GM12864 (cell line): ENCODE measurements at regions not wholly inside any gene's neighbourhood (a gene's known extent, or its start where the extent isn't known, plus 50 kb on each side); places are given as distances from the start of the nearest gene placed in this dataset.

Experiments used
- DNase-seq: peaks from one replicate; pipeline ENCODE4 v3.0.0-alpha.2; 2011; ENCODE audit warnings: low read depth
- H3K4me3 ChIP-seq: 2 replicates; pipeline ENCODE4 v1.5.1; 2011; ENCODE audit warnings: mild to moderate bottlenecking, low read depth, low read length, control low read depth
- CTCF ChIP-seq: IDR thresholded peaks from 2 replicates; pipeline ENCODE4 v1.5.1; 2011; ENCODE audit warnings: low read depth, mild to moderate bottlenecking, moderate library complexity, low read length, control low read depth, inconsistent platforms; ENCODE audit errors: missing control alignments

GRCh38 chr21:30958741-30959140 is 77.4 kb upstream of the KRTAP11-1 start:
- DNase-seq = no peak
- TF ChIP-seq CTCF = no peak
- H3K4me3 ChIP-seq = no peak overlapping the region

GRCh38 chr21:30957010-30957409 is 75.6 kb upstream of the KRTAP11-1 start:
- TF ChIP-seq CTCF = no peak
- no peak for DNase-seq
- H3K4me3 ChIP-seq = no peak overlapping the region

GRCh38 chr21:30953605-30954004 is 72.2 kb upstream of the KRTAP11-1 start:
- DNase-seq = no peak
- TF ChIP-seq CTCF = no peak
- H3K4me3 ChIP-seq = no peak overlapping the region

GRCh38 chr21:30947141-30947540 is 65.8 kb upstream of the KRTAP11-1 start:
- TF ChIP-seq CTCF = no peak

DNA sequence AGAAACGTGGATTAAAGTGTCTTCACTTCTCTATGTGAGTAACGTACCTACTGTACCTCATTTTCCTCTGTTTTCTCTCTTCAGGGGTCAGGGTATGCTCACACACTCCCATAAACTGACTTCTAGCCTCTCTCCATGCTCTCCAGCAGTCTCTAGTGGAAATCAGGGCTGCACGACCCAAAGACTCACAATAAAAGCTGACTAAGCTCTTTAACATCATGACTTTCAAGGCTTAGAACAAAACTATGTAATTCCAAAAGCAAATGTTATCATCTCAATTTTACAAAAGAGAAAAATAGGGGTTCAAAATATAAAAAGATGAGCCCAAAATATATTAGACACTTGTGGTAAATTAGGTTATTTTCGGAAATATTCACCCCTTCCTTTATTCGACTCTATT is 62.5 kb upstream of the KRTAP11-1 start:
- TF ChIP-seq CTCF = no peak
- DNase-seq = no peak

More at GRCh38 chr21:30947141-30947540, 65.8 kb upstream of the KRTAP11-1 start:
- no peak for DNase-seq
- H3K4me3 ChIP-seq = no peak overlapping the region

DNA sequence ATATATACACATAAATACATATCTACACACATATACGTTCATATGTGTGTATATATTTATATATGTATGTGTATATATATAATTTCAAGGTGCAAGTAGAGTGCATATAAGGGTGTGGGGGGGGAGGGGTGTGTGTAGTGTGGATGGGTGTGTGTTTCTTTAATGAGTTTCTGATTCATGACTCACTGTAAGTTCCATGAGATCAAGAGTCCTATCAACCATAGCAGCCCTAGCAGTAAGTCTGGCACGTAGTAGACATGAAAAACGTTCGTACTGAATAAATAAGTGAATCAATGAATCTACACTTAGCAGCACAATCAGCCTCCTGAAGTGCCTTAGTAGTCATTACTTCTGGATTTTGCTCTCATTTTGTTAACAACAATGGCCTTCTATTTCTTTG is 61.9 kb upstream of the KRTAP11-1 start:
- no peak for DNase-seq
- TF ChIP-seq CTCF = no peak
- H3K4me3 ChIP-seq = no peak overlapping the region

More for the DNA sequence above, 62.5 kb upstream of the KRTAP11-1 start:
- H3K4me3 ChIP-seq = no peak overlapping the region

DNA sequence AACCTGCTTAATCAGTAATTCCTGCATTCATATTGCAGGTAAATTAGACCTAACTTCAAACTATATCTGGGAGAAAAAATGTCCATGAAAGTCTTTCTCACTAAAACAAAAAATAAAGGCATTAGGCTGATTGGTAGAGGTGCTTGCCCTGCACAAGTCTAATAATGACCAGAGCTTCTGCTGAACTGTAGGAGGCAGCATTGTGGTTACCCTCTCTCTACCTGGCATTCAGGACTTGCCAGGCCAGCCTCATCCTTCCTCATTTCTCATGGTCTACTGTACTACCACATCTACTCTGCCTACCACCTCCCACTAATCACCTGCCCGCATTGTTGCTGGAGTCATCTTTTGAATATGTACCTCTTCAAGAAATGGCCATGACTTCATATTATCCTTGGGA is 60.8 kb upstream of the KRTAP11-1 start:
- DNase-seq = no peak
- no peak overlapping the region for H3K4me3 ChIP-seq
- no peak for TF ChIP-seq CTCF
